ENCODE measurements at regions not wholly inside any gene's neighbourhood (a gene's known extent, or its start where the extent isn't known, plus 50 kb on each side); places are given as distances from the start of the nearest gene placed in this dataset.

- no peak overlapping the region for H3K4me3 Mint-ChIP-seq
These were observed 56.8 kb upstream of the HS3ST2 start for GRCh38 chr16:22757202-22757601.

GRCh38 chr16:22762486-22762885 is 51.5 kb upstream of the HS3ST2 start:
- H3K4me1 Mint-ChIP-seq, result no peaks in the 10 kb centered on the region
- no peaks in the 10 kb centered on the region for H3K9me3 Mint-ChIP-seq
- DNase-seq (no peak), ATAC-seq (no peak)
- no peak overlapping the region for H3K4me3 Mint-ChIP-seq
- no peaks in the 10 kb centered on the region for H3K36me3 Mint-ChIP-seq (ENCODE audit: low read depth)
- peaks cover 10% of the 10 kb centered on the region for H3K27me3 Mint-ChIP-seq
- no peak overlapping the region for H3K27ac Mint-ChIP-seq

More at GRCh38 chr16:22757202-22757601, 56.8 kb upstream of the HS3ST2 start:
- Mint-ChIP-seq H3K27ac (no peak overlapping the region), H3K4me1 (no peaks in the 10 kb centered on the region), H3K9me3 (no peaks in the 10 kb centered on the region), H3K27me3 (peaks cover 10% of the 10 kb centered on the region), H3K36me3 (ENCODE audit: low read depth) (no peaks in the 10 kb centered on the region)
- ATAC-seq, result no peak
- DNase-seq, result no peak

GRCh38 chr16:22763437-22764080 is 50.4 kb upstream of the HS3ST2 start:
- Mint-ChIP-seq H3K27me3 (peaks cover 13% of the 10 kb centered on the region), H3K4me3 (no peak overlapping the region), H3K27ac (no peak overlapping the region), H3K36me3 (ENCODE audit: low read depth) (no peaks in the 10 kb centered on the region), H3K4me1 (no peaks in the 10 kb centered on the region), H3K9me3 (no peaks in the 10 kb centered on the region)
- ATAC-seq, result no peak
- no peak for DNase-seq

Data from activated naive CD8-positive, alpha-beta T cell treated with anti-CD3 and anti-CD28 coated beads, Interleukin-2, amount 50 U/mL, for 24 hours (primary cell).